Astrocyte of the cerebellum (primary cell): ENCODE measurements at regions not wholly inside any gene's neighbourhood (a gene's known extent, or its start where the extent isn't known, plus 50 kb on each side); places are given as distances from the start of the nearest gene placed in this dataset.
"Not testable (repeated sequence)": the region's sequence is repeated elsewhere in the genome, so short reads cannot be mapped to it uniquely, and the experiment has no call there.

Experiments used
- DNase-seq: peaks from one replicate; pipeline ENCODE4 v3.0.0-alpha.2; 2011; ENCODE audit warnings: low read depth
- H3K4me3 ChIP-seq: 2 replicates; pipeline ENCODE4 v1.5.1; 2011; ENCODE audit warnings: mild to moderate bottlenecking, low read depth, low read length, moderate library complexity
- CTCF ChIP-seq: IDR thresholded peaks from 2 replicates; pipeline ENCODE4 v1.5.1; 2012; ENCODE audit warnings: low read length, low read depth, moderate library complexity, mild to moderate bottlenecking; ENCODE audit errors: missing control alignments
- in situ Hi-C: cut with HindIII; loops from 2 replicates; pipeline ENCODE4 v1.10.0; 2017; ENCODE audit warnings: low sequenced_read_pairs

GRCh38 chr4:52512291-52512690, 146.8 kb downstream of the USP46 start:
- DNase-seq = no peak
- in situ Hi-C loops = no loop called here
- no peak for TF ChIP-seq CTCF
- no peak overlapping the region for H3K4me3 ChIP-seq

GRCh38 chr4:52522093-52522492, 137.0 kb downstream of the USP46 start:
- in situ Hi-C loops, H3K4me3 ChIP-seq, DNase-seq: not testable (repeated sequence)

GRCh38 chr4:52529983-52530382, 129.1 kb downstream of the USP46 start:
- H3K4me3 ChIP-seq = no peak overlapping the region
- TF ChIP-seq CTCF = no peak
- no peak for DNase-seq
- in situ Hi-C loops = no loop called here

GRCh38 chr4:52535793-52536192, 123.3 kb downstream of the USP46 start:
- no peak overlapping the region for H3K4me3 ChIP-seq
- no peak for TF ChIP-seq CTCF
- no peak for DNase-seq
- in situ Hi-C loops = no loop called here
